CD14-positive monocyte (primary cell): ENCODE measurements at regions not wholly inside any gene's neighbourhood (a gene's known extent, or its start where the extent isn't known, plus 50 kb on each side); places are given as distances from the start of the nearest gene placed in this dataset.

ENCODE experiments used
- DNase-seq, 3 donors: peaks; one replicate each; pipeline ENCODE4 v3.0.0-alpha.2; 2011 to 2022
- H2AFZ ChIP-seq: 2 replicates; pipeline ENCODE4 v1.6.0; 2012; ENCODE audit warnings: mild to moderate bottlenecking, low read depth, low read length, inconsistent platforms; ENCODE audit not compliant: insufficient read depth, poor library complexity, severe bottlenecking
- H3K27ac ChIP-seq, 2 donors: 1 replicate in 1 of 2; 2 replicates in 1 of 2; pipeline ENCODE4 v1.5.1; 2012 to 2013; ENCODE audit warnings: low read length in 2 of 2, control low read depth in 1 of 2, inconsistent platforms in 1 of 2, low read depth in 1 of 2, mild to moderate bottlenecking in 1 of 2
- H3K27me3 ChIP-seq, 2 donors: one replicate each; pipeline versions ENCODE4 v1.6.0 to v1.6.1; 2011 to 2013; ENCODE audit warnings: low read length in 2 of 2; ENCODE audit not compliant: control insufficient read depth in 2 of 2, insufficient read depth in 2 of 2
- H3K36me3 ChIP-seq, 2 donors: replicated peaks in 1 of 2; 1 replicate in 1 of 2; 2 replicates in 1 of 2; pipeline versions ENCODE4 v1.5.1 to v1.6.1; 2012 to 2013; ENCODE audit warnings: low read length in 2 of 2, control low read depth in 1 of 2, inconsistent platforms in 1 of 2, mild to moderate bottlenecking in 1 of 2; ENCODE audit not compliant: insufficient read depth in 2 of 2, control insufficient read depth in 1 of 2
- H3K4me1 ChIP-seq, 2 donors: 1 replicate in 1 of 2; 2 replicates in 1 of 2; pipeline versions ENCODE4 v1.5.1 to v1.6.1; 2012 to 2013; ENCODE audit warnings: low read length in 2 of 2, control low read depth in 1 of 2, inconsistent platforms in 1 of 2, mild to moderate bottlenecking in 1 of 2, moderate library complexity in 1 of 2; ENCODE audit not compliant: insufficient read depth in 2 of 2, control insufficient read depth in 1 of 2
- H3K4me2 ChIP-seq: replicated peaks from 2 replicates; pipeline ENCODE3; 2012; ENCODE audit warnings: low read length, moderate library complexity, mild to moderate bottlenecking; ENCODE audit not compliant: poor library complexity, severe bottlenecking; ENCODE audit errors: extremely low read depth
- H3K4me3 ChIP-seq, 3 experiments: fragments of 200-600 bp in 1 of 3; sonication (generic) in 1 of 3; replicated peaks in 1 of 3; 1 replicate in 2 of 3; 2 replicates in 1 of 3; pipeline ENCODE4 v1.5.1; 2011 to 2013; ENCODE audit warnings: low read length in 3 of 3, mild to moderate bottlenecking in 3 of 3, control low read depth in 2 of 3, low read depth in 2 of 3, inconsistent platforms in 1 of 3, moderate library complexity in 1 of 3
- H3K79me2 ChIP-seq: 2 replicates; pipeline ENCODE4 v1.6.0; 2012; ENCODE audit warnings: mild to moderate bottlenecking, control low read depth, inconsistent platforms, low read length, moderate library complexity; ENCODE audit not compliant: insufficient read depth
- H3K9ac ChIP-seq: 2 replicates; pipeline ENCODE4 v1.6.0; 2017; ENCODE audit warnings: low read length, mild to moderate bottlenecking; ENCODE audit not compliant: insufficient read depth, poor library complexity, severe bottlenecking
- H3K9me3 ChIP-seq, 2 donors: replicated peaks in 1 of 2; 1 replicate in 1 of 2; 2 replicates in 1 of 2; pipeline versions ENCODE4 v1.5.1 to v1.6.1; 2012 to 2013; ENCODE audit warnings: low read length in 2 of 2, control low read depth in 1 of 2; ENCODE audit not compliant: control insufficient read depth in 1 of 2, insufficient read depth in 1 of 2
- H4K20me1 ChIP-seq: 2 replicates; pipeline ENCODE4 v1.6.0; 2012; ENCODE audit warnings: mild to moderate bottlenecking, low read length, control low read depth, moderate library complexity; ENCODE audit not compliant: insufficient read depth
- H3K27ac Mint-ChIP-seq, 7 donors: one replicate each; pipeline ENCODE4 v1.8.0; 2020; ENCODE audit warnings: mild to moderate bottlenecking in 7 of 7, mixed read lengths in 7 of 7, moderate library complexity in 6 of 7, inconsistent platforms in 2 of 7
- H3K27me3 Mint-ChIP-seq, 3 donors: one replicate each; pipeline ENCODE4 v1.8.0; 2021 to 2022; ENCODE audit warnings: low read depth in 3 of 3, mild to moderate bottlenecking in 3 of 3, mixed read lengths in 3 of 3, moderate library complexity in 3 of 3, inconsistent platforms in 1 of 3
- H3K36me3 Mint-ChIP-seq, 2 donors: one replicate each; pipeline ENCODE4 v1.8.0; 2020; ENCODE audit warnings: mixed read lengths in 2 of 2, inconsistent platforms in 1 of 2, mild to moderate bottlenecking in 1 of 2
- H3K4me1 Mint-ChIP-seq: one replicate; pipeline ENCODE4 v1.8.0; 2020; ENCODE audit warnings: mild to moderate bottlenecking, mixed read lengths
- H3K4me3 Mint-ChIP-seq, 2 donors: one replicate each; pipeline ENCODE4 v1.8.0; 2020; ENCODE audit warnings: mild to moderate bottlenecking in 2 of 2, mixed read lengths in 2 of 2, moderate library complexity in 1 of 2
- H3K9me3 Mint-ChIP-seq, 7 donors: one replicate each; pipeline ENCODE4 v1.8.0; 2020 to 2022; ENCODE audit warnings: mixed read lengths in 7 of 7, mild to moderate bottlenecking in 6 of 7, moderate library complexity in 6 of 7, inconsistent platforms in 2 of 7
- WGBS: methylation state at CpG from one replicate; pipeline ENCODE4 v1.1.5; 2013; ENCODE audit warnings: missing lambda C conversion rate; ENCODE audit not compliant: insufficient coverage; 5-methylcytosine and 5-hydroxymethylcytosine counted together
- intact Hi-C, 2 donors: fragments of 100-400 bp; cut with micrococcal nuclease; formaldehyde crosslinking; loops; one replicate each; pipeline versions ENCODE4 v1.15.0 to v1.15.1; 2023
- TF ChIP-seq, protein P1 (sequence below): fragments of 200-600 bp; IDR thresholded peaks from one replicate; pipeline ENCODE4 v1.8.0; 2022; ENCODE audit warnings: antibody characterized with exemption, mild to moderate bottlenecking

DNA sequence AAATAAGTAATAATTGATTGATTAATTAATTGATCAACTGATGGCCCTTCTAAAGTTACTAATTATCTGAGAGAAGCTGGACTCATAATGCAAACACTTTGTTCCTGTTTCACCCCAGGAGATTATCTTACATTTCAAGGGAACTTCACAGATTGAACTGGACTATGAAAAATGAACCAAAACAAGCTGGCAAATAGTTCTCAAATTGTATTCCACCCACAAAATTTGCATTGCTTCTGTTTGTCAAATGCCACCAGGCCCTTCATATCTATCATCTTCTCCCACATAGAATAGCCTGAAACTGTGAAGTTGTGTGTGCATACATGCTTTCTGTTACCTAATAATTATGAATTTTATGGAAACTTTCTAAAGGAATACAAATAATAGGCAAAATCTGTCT, 104.0 kb downstream of the ZNF281 start:
- Histone ChIP-seq H3K36me3 (no peaks in the 10 kb centered on the region), H2AFZ (no peak overlapping the region), H3K9ac (no peak overlapping the region), H3K4me1 (peaks cover 22 to 28% of the 10 kb centered on the region in 2 donors), H3K27ac (no peak overlapping the region), H3K79me2 (no peaks in the 10 kb centered on the region), H3K9me3 (no peaks in the 10 kb centered on the region), H3K27me3 (peaks cover 0 to 3% of the 10 kb centered on the region in 2 donors), H3K4me2 (no peak overlapping the region), H3K4me3 (no peak overlapping the region), H4K20me1 (no peaks in the 10 kb centered on the region)
- H3K9me3 Mint-ChIP-seq, result peaks cover 0 to 2% (median 0%) of the 10 kb centered on the region in 7 donors
- no peak overlapping the region for H3K4me3 Mint-ChIP-seq
- TF ChIP-seq, protein P1, sequence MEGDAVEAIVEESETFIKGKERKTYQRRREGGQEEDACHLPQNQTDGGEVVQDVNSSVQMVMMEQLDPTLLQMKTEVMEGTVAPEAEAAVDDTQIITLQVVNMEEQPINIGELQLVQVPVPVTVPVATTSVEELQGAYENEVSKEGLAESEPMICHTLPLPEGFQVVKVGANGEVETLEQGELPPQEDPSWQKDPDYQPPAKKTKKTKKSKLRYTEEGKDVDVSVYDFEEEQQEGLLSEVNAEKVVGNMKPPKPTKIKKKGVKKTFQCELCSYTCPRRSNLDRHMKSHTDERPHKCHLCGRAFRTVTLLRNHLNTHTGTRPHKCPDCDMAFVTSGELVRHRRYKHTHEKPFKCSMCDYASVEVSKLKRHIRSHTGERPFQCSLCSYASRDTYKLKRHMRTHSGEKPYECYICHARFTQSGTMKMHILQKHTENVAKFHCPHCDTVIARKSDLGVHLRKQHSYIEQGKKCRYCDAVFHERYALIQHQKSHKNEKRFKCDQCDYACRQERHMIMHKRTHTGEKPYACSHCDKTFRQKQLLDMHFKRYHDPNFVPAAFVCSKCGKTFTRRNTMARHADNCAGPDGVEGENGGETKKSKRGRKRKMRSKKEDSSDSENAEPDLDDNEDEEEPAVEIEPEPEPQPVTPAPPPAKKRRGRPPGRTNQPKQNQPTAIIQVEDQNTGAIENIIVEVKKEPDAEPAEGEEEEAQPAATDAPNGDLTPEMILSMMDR, result no peak
- no peaks in the 10 kb centered on the region for H3K36me3 Mint-ChIP-seq
- intact Hi-C loops, result no loop called here
- peak overlapping the region in 1 of 7 donors; percentile 64 for H3K27ac Mint-ChIP-seq
- peaks cover 0 to 10% (median 9%) of the 10 kb centered on the region in 3 donors for H3K27me3 Mint-ChIP-seq
- DNase-seq, result no peak
- H3K4me1 Mint-ChIP-seq, result peaks cover 40% of the 10 kb centered on the region

GRCh38 chr1:200304171-200304570, 105.7 kb downstream of the ZNF281 start:
- H3K4me1 Mint-ChIP-seq, result peaks cover 33% of the 10 kb centered on the region
- H3K79me2 ChIP-seq, result no peaks in the 10 kb centered on the region
- no peak overlapping the region for H3K9ac ChIP-seq
- H3K9me3 Mint-ChIP-seq, result peaks cover 0 to 2% (median 0%) of the 10 kb centered on the region in 7 donors
- H3K36me3 ChIP-seq, result no peaks in the 10 kb centered on the region
- no peak overlapping the region for H3K27ac ChIP-seq
- no peak for DNase-seq
- no peak overlapping the region for H3K27ac Mint-ChIP-seq
- H3K4me2 ChIP-seq, result no peak overlapping the region
- peaks cover 0 to 12% (median 11%) of the 10 kb centered on the region in 3 donors for H3K27me3 Mint-ChIP-seq
- TF ChIP-seq, protein P1, result no peak
- no peak overlapping the region for H2AFZ ChIP-seq
- no peaks in the 10 kb centered on the region for H3K36me3 Mint-ChIP-seq
- H3K4me3 ChIP-seq, result no peak overlapping the region
- peaks cover 0 to 3% of the 10 kb centered on the region in 2 donors for H3K27me3 ChIP-seq
- intact Hi-C loops, result no loop called here
- no peaks in the 10 kb centered on the region for H4K20me1 ChIP-seq
- no peaks in the 10 kb centered on the region for H3K9me3 ChIP-seq
- WGBS, result 100% methylated on average over 1 of the region's 1 CpG
- peaks cover 19 to 23% of the 10 kb centered on the region in 2 donors for H3K4me1 ChIP-seq
- no peak overlapping the region for H3K4me3 Mint-ChIP-seq
